Pancreas (tissue), 10 donors: ENCODE measurements at regions not wholly inside any gene's neighbourhood (a gene's known extent, or its start where the extent isn't known, plus 50 kb on each side); places are given as distances from the start of the nearest gene placed in this dataset.

ENCODE experiments used
- ATAC-seq, 4 donors: fragments of 200-7000 bp; cut with Tn5 transposase; one replicate each; pipeline versions ENCODE4 v1.8.0 to v1.9.1; 2020; ENCODE audit warnings: mild to moderate bottlenecking in 4 of 4, moderate library complexity in 4 of 4
- DNase-seq, 6 donors: peaks; one replicate each; pipeline ENCODE4 v3.0.0-alpha.2; 2020
- FAIRE-seq: peaks from 2 replicates; lab custom pipeline; 2012; peaks lifted over from hg19 to GRCh38; lab: Jason Lieb, UNC
- H3K27ac ChIP-seq, 4 donors: fragments of 200-600 bp; sonication (generic); 1 replicate in 3 of 4; 2 replicates in 1 of 4; pipeline versions ENCODE4 v1.5.0 to v1.8.0; 2020
- H3K27me3 ChIP-seq, 4 donors: fragments of 200-600 bp; one replicate each; pipeline ENCODE4 v1.8.0; 2021
- H3K36me3 ChIP-seq, 3 donors: fragments of 200-600 bp; sonication (generic) in 1 of 3; one replicate each; pipeline versions ENCODE4 v1.5.0 to v1.8.0; 2020 to 2021
- H3K4me1 ChIP-seq, 3 donors: fragments of 200-600 bp; one replicate each; pipeline ENCODE4 v1.8.0; 2021
- H3K4me3 ChIP-seq, 4 donors: fragments of 200-600 bp; sonication (generic) in 2 of 4; one replicate each; pipeline versions ENCODE4 v1.5.0 to v1.8.0; 2020 to 2021
- H3K9me3 ChIP-seq, 4 donors: fragments of 200-600 bp; one replicate each; pipeline ENCODE4 v1.8.0; 2021
- WGBS, 2 donors: extraction: QIAGEN DNeasy Blood & Tissue Kit; methylation state at CpG; one replicate each; pipeline ENCODE4 v1.1.7; 2013; 5-methylcytosine and 5-hydroxymethylcytosine counted together
- intact Hi-C, 3 donors: fragments of 100-400 bp; cut with DNase I; formaldehyde crosslinking; loops; one replicate each; pipeline versions ENCODE4 v1.11.1 to v1.14.2; 2022
- TF ChIP-seq, protein P1 (sequence below), 4 donors: fragments of 200-600 bp; sonication (generic) in 3 of 4; IDR thresholded peaks; one replicate each; pipeline versions ENCODE4 v1.5.0 to v1.8.0; 2021; ENCODE audit warnings: antibody characterized with exemption in 4 of 4
- donor health status: healthy with polysubstance abuse.
- donor health status: DM: no; HTN: no; CAD: no; lungs with moderate emphysema.
- donor health status: DM: no; HTN: no; CAD: no.
- donor health status: control.
- donor health status: control.
- donor health status: Bipolar disorder and iron deficiency.
- donor health status: DM: yes; HTN: yes; CAD: no.
- donor health status: DM: no; HTN: no; CAD: no.
- donor health status: DM: no; HTN: no; CAD: no.
- donor health status: DM: yes; HTN: yes; CAD: no.

DNA sequence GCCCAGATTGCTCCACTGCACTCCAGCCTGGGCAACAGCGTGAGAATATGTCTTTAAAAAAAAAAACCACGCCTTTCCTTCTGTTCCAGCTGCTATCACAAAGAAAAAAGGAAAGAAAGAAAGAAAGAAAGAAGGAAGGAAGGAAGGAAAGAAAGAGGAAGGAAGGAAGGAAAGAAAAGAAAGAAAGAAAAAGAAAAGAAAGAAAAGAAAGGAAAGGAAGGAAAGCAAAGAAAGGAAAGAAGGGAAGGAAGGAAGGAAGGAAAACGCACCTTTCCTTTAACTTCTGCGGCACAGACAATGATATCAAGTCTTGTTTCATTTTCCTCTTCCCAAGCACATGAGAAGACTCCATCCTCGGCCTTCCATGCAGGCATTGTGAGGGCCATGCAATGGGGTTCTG lies 107.4 kb upstream of the NOCT start:
- Histone ChIP-seq H3K36me3 (no peaks in the 10 kb centered on the region), H3K4me3 (no peak overlapping the region), H3K27ac (no peak overlapping the region), H3K9me3 (no peaks in the 10 kb centered on the region), H3K27me3 (no peaks in the 10 kb centered on the region), H3K4me1 (peaks cover 5 to 16% (median 7%) of the 10 kb centered on the region in 3 donors)
- FAIRE-seq (no peak), ATAC-seq (no peak), DNase-seq (no peak)
- WGBS, 2 donors = 93% methylated on average over 5 of the region's 5 CpGs
- TF ChIP-seq, protein P1, sequence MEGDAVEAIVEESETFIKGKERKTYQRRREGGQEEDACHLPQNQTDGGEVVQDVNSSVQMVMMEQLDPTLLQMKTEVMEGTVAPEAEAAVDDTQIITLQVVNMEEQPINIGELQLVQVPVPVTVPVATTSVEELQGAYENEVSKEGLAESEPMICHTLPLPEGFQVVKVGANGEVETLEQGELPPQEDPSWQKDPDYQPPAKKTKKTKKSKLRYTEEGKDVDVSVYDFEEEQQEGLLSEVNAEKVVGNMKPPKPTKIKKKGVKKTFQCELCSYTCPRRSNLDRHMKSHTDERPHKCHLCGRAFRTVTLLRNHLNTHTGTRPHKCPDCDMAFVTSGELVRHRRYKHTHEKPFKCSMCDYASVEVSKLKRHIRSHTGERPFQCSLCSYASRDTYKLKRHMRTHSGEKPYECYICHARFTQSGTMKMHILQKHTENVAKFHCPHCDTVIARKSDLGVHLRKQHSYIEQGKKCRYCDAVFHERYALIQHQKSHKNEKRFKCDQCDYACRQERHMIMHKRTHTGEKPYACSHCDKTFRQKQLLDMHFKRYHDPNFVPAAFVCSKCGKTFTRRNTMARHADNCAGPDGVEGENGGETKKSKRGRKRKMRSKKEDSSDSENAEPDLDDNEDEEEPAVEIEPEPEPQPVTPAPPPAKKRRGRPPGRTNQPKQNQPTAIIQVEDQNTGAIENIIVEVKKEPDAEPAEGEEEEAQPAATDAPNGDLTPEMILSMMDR (IDR thresholded peaks at IDR 0.05) = no peak
- intact Hi-C loops = no loop called here

DNA sequence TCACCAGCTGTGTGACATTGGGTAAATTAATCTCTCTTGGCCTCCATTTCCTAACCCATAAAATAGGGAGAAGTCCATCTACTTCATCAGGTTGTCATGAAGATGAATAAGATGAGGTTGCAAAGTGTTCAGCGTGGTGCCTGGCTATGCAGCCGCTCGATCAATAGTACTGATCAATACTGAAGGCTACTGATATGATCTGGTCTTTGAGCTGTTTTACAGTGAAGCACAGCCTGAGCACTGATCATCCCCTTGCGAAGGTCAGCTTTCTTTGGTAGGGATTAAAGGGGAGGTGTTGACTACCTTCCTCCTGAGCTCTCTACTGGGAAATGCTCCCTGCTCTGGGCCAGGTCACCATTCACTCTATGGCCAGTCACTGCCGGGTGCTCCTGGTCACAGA lies 108.4 kb upstream of the NOCT start:
- DNase-seq (no peak), FAIRE-seq (no peak), ATAC-seq (no peak)
- no peak overlapping the region for H3K4me3 ChIP-seq
- WGBS, 2 donors = 81 to 93% methylated on average over 5 of the region's 5 CpGs
- TF ChIP-seq, protein P1 (IDR thresholded peaks at IDR 0.05) = no peak
- H3K27ac ChIP-seq = no peak overlapping the region
- intact Hi-C loops = no loop called here
- H3K36me3 ChIP-seq = no peaks in the 10 kb centered on the region
- H3K4me1 ChIP-seq = peaks cover 5 to 15% (median 5%) of the 10 kb centered on the region in 3 donors
- H3K9me3 ChIP-seq = no peaks in the 10 kb centered on the region
- no peaks in the 10 kb centered on the region for H3K27me3 ChIP-seq

DNA sequence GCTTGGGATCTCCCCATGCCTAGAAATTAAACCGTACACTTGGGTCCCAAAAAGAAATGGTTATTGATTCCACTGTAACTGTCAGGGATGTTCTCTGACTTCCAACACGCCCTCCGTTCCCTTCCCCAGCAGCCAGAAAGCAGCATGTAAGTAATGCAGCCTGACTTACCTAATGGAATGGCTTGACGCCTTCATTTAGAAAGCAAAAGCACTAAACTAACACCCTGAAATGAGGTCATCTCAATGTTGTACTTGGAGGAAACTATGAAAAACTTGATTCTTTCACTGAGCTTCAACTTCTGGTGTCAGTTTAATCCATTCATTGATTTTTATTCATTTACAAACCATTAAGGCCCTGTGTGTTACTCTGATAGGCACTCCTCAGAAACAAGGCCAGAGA lies 110.8 kb upstream of the NOCT start:
- ATAC-seq = no peak
- 93 to 94% methylated on average over 4 of the region's 4 CpGs for WGBS, 2 donors
- no peak overlapping the region for H3K27ac ChIP-seq
- DNase-seq = no peak
- no peaks in the 10 kb centered on the region for H3K4me1 ChIP-seq
- no peaks in the 10 kb centered on the region for H3K36me3 ChIP-seq
- no peak for FAIRE-seq
- no peak overlapping the region for H3K4me3 ChIP-seq
- H3K9me3 ChIP-seq = no peaks in the 10 kb centered on the region
- TF ChIP-seq, protein P1 (IDR thresholded peaks at IDR 0.05) = no peak
- intact Hi-C loops = no loop called here
- H3K27me3 ChIP-seq = no peaks in the 10 kb centered on the region

DNA sequence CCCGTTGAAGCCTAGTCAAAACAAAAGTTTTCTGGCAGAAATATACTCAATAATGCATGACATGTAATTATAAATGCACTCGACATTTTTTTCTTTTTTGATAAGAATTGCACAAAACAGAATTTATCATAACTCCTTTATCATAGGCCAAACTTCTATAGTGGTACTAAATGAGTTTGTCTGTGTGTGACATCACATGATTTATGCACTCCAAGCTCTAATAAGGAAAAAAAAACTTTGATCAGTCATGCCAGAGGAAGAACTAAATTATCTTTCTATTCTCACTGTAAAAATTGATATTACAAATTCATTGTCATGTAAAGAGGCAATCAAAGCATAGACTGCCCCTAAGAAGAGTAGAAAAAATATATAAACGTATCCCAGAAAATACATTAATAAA lies 112.4 kb upstream of the NOCT start:
- Histone ChIP-seq H3K36me3 (no peaks in the 10 kb centered on the region), H3K9me3 (no peaks in the 10 kb centered on the region), H3K27me3 (no peaks in the 10 kb centered on the region), H3K27ac (no peak overlapping the region), H3K4me3 (no peak overlapping the region), H3K4me1 (no peaks in the 10 kb centered on the region)
- WGBS, 2 donors = 54 to 59% methylated on average over 3 of the region's 3 CpGs
- intact Hi-C loops = no loop called here
- ATAC-seq = no peak
- TF ChIP-seq, protein P1 (IDR thresholded peaks at IDR 0.05) = no peak
- no peak for DNase-seq
- FAIRE-seq = no peak

DNA sequence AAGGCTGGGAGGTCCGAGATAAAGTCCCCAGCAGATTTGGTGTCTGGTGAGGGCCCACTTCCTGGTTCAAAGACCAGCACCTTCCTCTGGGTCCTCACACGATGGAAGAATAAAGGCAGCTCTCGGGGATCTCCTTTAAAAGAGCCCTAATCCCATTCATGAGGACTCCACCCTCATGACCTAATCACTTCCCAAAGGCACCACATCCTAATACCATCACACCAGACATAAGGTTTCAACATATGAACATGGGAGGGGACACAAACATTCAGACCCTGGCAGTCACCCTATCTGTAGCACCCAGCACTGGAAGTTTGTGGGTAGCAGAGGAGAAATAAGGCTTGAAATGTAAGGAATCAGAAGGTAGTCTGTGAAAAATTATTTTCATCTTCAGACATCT lies 112.9 kb upstream of the NOCT start:
- Histone ChIP-seq H3K27ac (no peak overlapping the region), H3K4me1 (no peaks in the 10 kb centered on the region), H3K36me3 (no peaks in the 10 kb centered on the region), H3K4me3 (no peak overlapping the region), H3K27me3 (no peaks in the 10 kb centered on the region), H3K9me3 (no peaks in the 10 kb centered on the region)
- intact Hi-C loops = no loop called here
- DNase-seq (no peak), ATAC-seq (no peak), FAIRE-seq (no peak)
- WGBS, 2 donors = 74 to 78% methylated on average over 3 of the region's 3 CpGs
- TF ChIP-seq, protein P1 (IDR thresholded peaks at IDR 0.05) = no peak
